ENCODE measurements at regions not wholly inside any gene's neighbourhood (a gene's known extent, or its start where the extent isn't known, plus 50 kb on each side); places are given as distances from the start of the nearest gene placed in this dataset.
"Not testable (repeated sequence)": the region's sequence is repeated elsewhere in the genome, so short reads cannot be mapped to it uniquely, and the experiment has no call there.

- TF ChIP-seq CTCF (IDR thresholded peaks at IDR 0.05; ENCODE audit: insufficient read depth, low read depth, low read length, missing control alignments): no peak
- DNase-seq (ENCODE audit: low read depth): no peak
- H3K4me3 ChIP-seq (ENCODE audit: low read length): no peak overlapping the region
Measured at GRCh38 chr2:210376694-210377093, 61.7 kb upstream of the MYL1 start.

GRCh38 chr2:210370562-210370961 is 55.6 kb upstream of the MYL1 start:
- no peak for DNase-seq (ENCODE audit: low read depth)
- no peak for TF ChIP-seq CTCF (IDR thresholded peaks at IDR 0.05; ENCODE audit: insufficient read depth, low read depth, low read length, missing control alignments)
- no peak overlapping the region for H3K4me3 ChIP-seq (ENCODE audit: low read length)

GRCh38 chr2:210366675-210367080 is 51.7 kb upstream of the MYL1 start:
- TF ChIP-seq CTCF (IDR thresholded peaks at IDR 0.05; ENCODE audit: insufficient read depth, low read depth, low read length, missing control alignments): no peak
- H3K4me3 ChIP-seq (ENCODE audit: low read length): no peak overlapping the region
- DNase-seq (ENCODE audit: low read depth): no peak

- not testable (repeated sequence) for H3K4me3 ChIP-seq (ENCODE audit: low read length)
- DNase-seq (ENCODE audit: low read depth): peak; percentile 26
Measured at GRCh38 chr2:210365475-210365874, 50.5 kb upstream of the MYL1 start.

All from epithelial cell of esophagus (primary cell).